IMR-90 (cell line): ENCODE measurements at regions not wholly inside any gene's neighbourhood (a gene's known extent, or its start where the extent isn't known, plus 50 kb on each side); places are given as distances from the start of the nearest gene placed in this dataset.

Source experiments
- ATAC-seq: fragments of 200-7000 bp; cut with Tn5 transposase; 2 replicates; pipeline ENCODE4 v1.9.1; 2020; ENCODE audit warnings: low read depth, mild to moderate bottlenecking, moderate library complexity
- BruUV-seq: library from RNA; stranded (reverse); fragments of 400-500 nt; replicated peaks from 2 replicates; lab custom pipeline; 2021; lab: Mats Ljungman, UMichigan
- CTCF ChIA-PET: fragments of 300-600 bp; formaldehyde crosslinking; extraction: SDS; loops from one replicate; lab custom pipeline; 2021; ENCODE audit warnings: antibody characterized with exemption; lab: Yijun Ruan, JAX
- POLR2A ChIA-PET: fragments of 300-600 bp; sonication (Branson Sonifier 250); formaldehyde crosslinking; loops from one replicate; lab custom pipeline; 2022; ENCODE audit warnings: antibody characterized with exemption; ENCODE audit not compliant: unreplicated experiment; lab: Charles Lee
- DNase-seq: peaks from one replicate; pipeline ENCODE4 v3.0.0; 2013
- H2AFZ ChIP-seq: replicated peaks from 2 replicates; pipeline ENCODE3; 2013; ENCODE audit warnings: low read length, mild to moderate bottlenecking; ENCODE audit not compliant: poor library complexity
- H2AK5ac ChIP-seq: 2 replicates; pipeline ENCODE4 v1.6.1; 2013; ENCODE audit warnings: low read depth, low read length, inconsistent platforms
- H2AK9ac ChIP-seq: replicated peaks from 2 replicates; pipeline ENCODE3; 2013; ENCODE audit warnings: mild to moderate bottlenecking, low read depth, low read length, moderate library complexity; ENCODE audit not compliant: poor library complexity
- H2BK120ac ChIP-seq: 2 replicates; pipeline ENCODE4 v1.6.1; 2013; ENCODE audit warnings: low read depth, low read length, inconsistent platforms
- H2BK15ac ChIP-seq: 3 replicates; pipeline ENCODE4 v1.6.1; 2013; ENCODE audit warnings: low read depth, low read length, inconsistent platforms
- H2BK20ac ChIP-seq: 2 replicates; pipeline ENCODE4 v1.6.1; 2013; ENCODE audit warnings: low read depth, mild to moderate bottlenecking, inconsistent platforms, low read length, moderate library complexity
- H2BK5ac ChIP-seq: 2 replicates; pipeline ENCODE4 v1.6.1; 2013; ENCODE audit warnings: mild to moderate bottlenecking, low read depth, low read length, inconsistent platforms; ENCODE audit not compliant: poor library complexity, severe bottlenecking
- H3K14ac ChIP-seq: replicated peaks from 2 replicates; pipeline ENCODE4 v1.6.1; 2013; ENCODE audit warnings: low read depth, low read length, inconsistent platforms
- H3K18ac ChIP-seq: 2 replicates; pipeline ENCODE4 v1.6.1; 2013; ENCODE audit warnings: low read depth, low read length, control low read depth
- H3K23ac ChIP-seq: 2 replicates; pipeline ENCODE4 v1.6.1; 2013; ENCODE audit warnings: low read depth, low read length, inconsistent platforms
- H3K27ac ChIP-seq: 2 replicates; pipeline ENCODE4 v1.5.1; 2013; ENCODE audit warnings: mild to moderate bottlenecking, control low read depth, low read length; ENCODE audit not compliant: insufficient read depth
- H3K27me3 ChIP-seq: 2 replicates; pipeline ENCODE4 v1.6.1; 2013; ENCODE audit warnings: low read length; ENCODE audit not compliant: control insufficient read depth, insufficient read depth
- H3K36me3 ChIP-seq: 2 replicates; pipeline ENCODE4 v1.6.1; 2013; ENCODE audit warnings: low read length, mixed read lengths; ENCODE audit not compliant: control insufficient read depth, insufficient read depth
- H3K4ac ChIP-seq: 2 replicates; pipeline ENCODE4 v1.6.1; 2013; ENCODE audit warnings: low read depth, low read length, inconsistent platforms
- H3K4me1 ChIP-seq: 2 replicates; pipeline ENCODE4 v1.6.1; 2013; ENCODE audit warnings: low read length, mixed read lengths; ENCODE audit not compliant: control insufficient read depth, insufficient read depth
- H3K4me2 ChIP-seq: 2 replicates; pipeline ENCODE4 v1.6.1; 2013; ENCODE audit warnings: low read depth, mild to moderate bottlenecking, control low read depth, low read length, moderate library complexity
- H3K4me3 ChIP-seq: 2 replicates; pipeline ENCODE4 v1.5.1; 2013; ENCODE audit warnings: low read depth, mild to moderate bottlenecking, control low read depth, low read length, moderate library complexity; ENCODE audit not compliant: insufficient read depth
- H3K56ac ChIP-seq: 2 replicates; pipeline ENCODE4 v1.6.1; 2013; ENCODE audit warnings: low read length, inconsistent platforms; ENCODE audit not compliant: insufficient read depth; ENCODE audit errors: extremely low read depth
- H3K79me1 ChIP-seq, 2 experiments: 2 replicates each; pipeline ENCODE4 v1.6.1; 2013; ENCODE audit warnings: low read length in 2 of 2, inconsistent platforms in 1 of 2, low read depth in 1 of 2
- H3K9ac ChIP-seq: 2 replicates; pipeline ENCODE4 v1.6.1; 2013; ENCODE audit warnings: low read depth, low read length, control low read depth
- H3K9me1 ChIP-seq: 2 replicates; pipeline ENCODE4 v1.6.1; 2013; ENCODE audit warnings: low read length, inconsistent platforms; ENCODE audit not compliant: insufficient read depth
- H3K9me3 ChIP-seq: 2 replicates; pipeline ENCODE4 v1.6.1; 2013; ENCODE audit warnings: low read length; ENCODE audit not compliant: control insufficient read depth, insufficient read depth
- H4K20me1 ChIP-seq: 2 replicates; pipeline ENCODE4 v1.6.1; 2013; ENCODE audit warnings: low read length, inconsistent platforms; ENCODE audit not compliant: insufficient read depth
- H4K5ac ChIP-seq: 2 replicates; pipeline ENCODE4 v1.6.1; 2013; ENCODE audit warnings: mild to moderate bottlenecking, low read depth, low read length, control low read depth
- H4K8ac ChIP-seq, 2 experiments: 2 replicates each; pipeline ENCODE4 v1.6.1; 2013; ENCODE audit warnings: low read depth in 2 of 2, low read length in 2 of 2, control low read depth in 1 of 2, inconsistent platforms in 1 of 2
- H4K91ac ChIP-seq: 2 replicates; pipeline ENCODE4 v1.6.1; 2013; ENCODE audit warnings: low read depth, low read length, inconsistent platforms; ENCODE audit not compliant: insufficient read depth
- BHLHE40 ChIP-seq: fragments of 150-350 bp; IDR thresholded peaks from 2 replicates; pipeline ENCODE4 v1.6.1; 2016; ENCODE audit warnings: mild to moderate bottlenecking, low read depth, low read length
- CHD1 ChIP-seq: IDR thresholded peaks from 2 replicates; pipeline ENCODE4 v1.6.1; 2012; ENCODE audit warnings: low read depth, low read length, improper control_type of control experiment
- FOS ChIP-seq: fragments of 150-350 bp; IDR thresholded peaks from 2 replicates; pipeline ENCODE4 v1.6.1; 2016; ENCODE audit warnings: low read depth, low read length
- MAFK ChIP-seq: IDR thresholded peaks from 2 replicates; pipeline ENCODE4 v1.6.1; 2012; ENCODE audit warnings: low read depth, low read length, improper control_type of control experiment
- MXI1 ChIP-seq: IDR thresholded peaks from 2 replicates; pipeline ENCODE4 v1.6.1; 2012; ENCODE audit warnings: low read depth, mild to moderate bottlenecking, low read length, moderate library complexity, borderline replicate concordance
- dilution Hi-C: fragments of 300-500 bp; cut with HindIII; formaldehyde crosslinking; loops from one replicate; pipeline ENCODE4 v1.14.3; 2018; ENCODE audit warnings: low sequenced_read_pairs; ENCODE audit not compliant: unreplicated experiment
- in situ Hi-C: fragments of 300-500 bp; cut with MboI; formaldehyde crosslinking; loops from 3 replicates; pipeline ENCODE4 v1.14.3; 2019; ENCODE audit warnings: low sequenced_read_pairs, inconsistent platforms, mixed read lengths
- intact Hi-C: fragments of 100-400 bp; cut with micrococcal nuclease; formaldehyde crosslinking; loops from 2 replicates; pipeline ENCODE4 v1.10.0; 2022
- TF ChIP-seq, protein P1 (sequence below): fragments of 150-350 bp; IDR thresholded peaks from 2 replicates; pipeline ENCODE4 v1.6.1; 2016; ENCODE audit warnings: low read depth, mild to moderate bottlenecking, low read length, moderate library complexity, borderline replicate concordance

DNA sequence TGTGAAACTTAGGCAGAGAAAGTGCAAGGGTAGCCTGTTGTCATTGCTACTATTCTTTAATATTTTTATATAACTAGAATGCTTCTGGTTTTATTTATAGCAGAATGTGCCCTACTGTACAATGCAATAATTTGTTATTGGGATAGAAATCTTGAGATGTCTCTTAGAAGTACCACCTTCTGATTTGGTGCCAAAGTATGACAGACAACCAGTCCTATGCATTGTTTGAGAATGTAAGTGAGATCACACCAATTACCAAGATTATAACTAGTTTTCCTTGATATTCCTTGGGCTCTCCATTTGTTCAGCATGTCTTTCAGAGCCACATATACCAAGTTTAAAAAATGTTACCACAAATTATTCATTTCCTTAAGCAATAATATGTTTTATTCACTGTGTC, 399.7 kb downstream of the CPS1 start:
- no peaks in the 10 kb centered on the region for H3K79me1 ChIP-seq
- no peak overlapping the region for H2BK5ac ChIP-seq
- no peaks in the 10 kb centered on the region for H4K20me1 ChIP-seq
- no peak overlapping the region for H2AFZ ChIP-seq
- H2BK20ac ChIP-seq = no peak overlapping the region
- H3K23ac ChIP-seq = no peak overlapping the region
- no peak overlapping the region for H2AK9ac ChIP-seq
- no peak overlapping the region for H4K8ac ChIP-seq
- no peak overlapping the region for H2BK15ac ChIP-seq
- H2AK5ac ChIP-seq = no peak overlapping the region
- ATAC-seq (no peak), DNase-seq (no peak)
- no peak overlapping the region for H3K4me2 ChIP-seq
- H3K9me3 ChIP-seq = no peaks in the 10 kb centered on the region; the same call in 1 of the 2 replicates
- no peak overlapping the region for H3K4me3 ChIP-seq
- no peak overlapping the region for H2BK120ac ChIP-seq
- no peaks in the 10 kb centered on the region for H3K36me3 ChIP-seq
- no TSS peak for BruUV-seq
- H4K5ac ChIP-seq = no peak overlapping the region
- no peaks in the 10 kb centered on the region for H3K9me1 ChIP-seq
- dilution Hi-C loops (no loop called here), in situ Hi-C loops (no loop called here), intact Hi-C loops (no loop called here)
- no peak overlapping the region for H3K9ac ChIP-seq
- no peak overlapping the region for H3K56ac ChIP-seq
- no peak overlapping the region for H3K18ac ChIP-seq
- H3K4ac ChIP-seq = no peak overlapping the region
- POLR2A ChIA-PET = no interaction called here
- TF ChIP-seq CHD1 (no peak), BHLHE40 (no peak), MXI1 (no peak), FOS (no peak), MAFK (no peak)
- TF ChIP-seq, protein P1, sequence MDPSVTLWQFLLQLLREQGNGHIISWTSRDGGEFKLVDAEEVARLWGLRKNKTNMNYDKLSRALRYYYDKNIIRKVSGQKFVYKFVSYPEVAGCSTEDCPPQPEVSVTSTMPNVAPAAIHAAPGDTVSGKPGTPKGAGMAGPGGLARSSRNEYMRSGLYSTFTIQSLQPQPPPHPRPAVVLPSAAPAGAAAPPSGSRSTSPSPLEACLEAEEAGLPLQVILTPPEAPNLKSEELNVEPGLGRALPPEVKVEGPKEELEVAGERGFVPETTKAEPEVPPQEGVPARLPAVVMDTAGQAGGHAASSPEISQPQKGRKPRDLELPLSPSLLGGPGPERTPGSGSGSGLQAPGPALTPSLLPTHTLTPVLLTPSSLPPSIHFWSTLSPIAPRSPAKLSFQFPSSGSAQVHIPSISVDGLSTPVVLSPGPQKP = no peak
- H3K27me3 ChIP-seq = no peaks in the 10 kb centered on the region
- H3K27ac ChIP-seq = no peak overlapping the region
- no peak overlapping the region for H4K91ac ChIP-seq
- CTCF ChIA-PET = no interaction called here
- no peaks in the 10 kb centered on the region for H3K4me1 ChIP-seq
- no peak overlapping the region for H3K14ac ChIP-seq
